GM12878 (cell line): ENCODE measurements at regions not wholly inside any gene's neighbourhood (a gene's known extent, or its start where the extent isn't known, plus 50 kb on each side); places are given as distances from the start of the nearest gene placed in this dataset.

ENCODE experiments used
- ATAC-seq: fragments of 200-7000 bp; cut with Tn5 transposase; 3 replicates; pipeline ENCODE4 v1.9.1; 2020; ENCODE audit warnings: mild to moderate bottlenecking, moderate library complexity
- BruUV-seq: library from RNA; stranded (reverse); fragments of 400-500 nt; replicated peaks from 2 replicates; lab custom pipeline; 2021; lab: Mats Ljungman, UMichigan
- CTCF ChIA-PET: fragments of 300-600 bp; sonication (Branson Sonifier 250); formaldehyde crosslinking; extraction: SDS; loops from one replicate; lab custom pipeline; 2021; ENCODE audit warnings: inconsistent platforms; lab: Yijun Ruan, JAX
- POLR2A ChIA-PET: fragments of 350-600 bp; formaldehyde crosslinking; extraction: SDS; loops from one replicate; lab custom pipeline; 2021; ENCODE audit warnings: inconsistent platforms; lab: Charles Lee
- RAD21 ChIA-PET: fragments of 300-600 bp; sonication (Branson Sonifier 250); formaldehyde crosslinking; loops from one replicate; lab custom pipeline; 2023; ENCODE audit warnings: antibody characterized with exemption; ENCODE audit not compliant: unreplicated experiment; lab: Charles Lee
- SMC1A ChIA-PET: fragments of 300-600 bp; sonication (Branson Sonifier 250); formaldehyde crosslinking; loops from one replicate; lab custom pipeline; 2023; ENCODE audit not compliant: unreplicated experiment, uncharacterized antibody; lab: Charles Lee
- DNase-seq: peaks from one replicate; pipeline ENCODE4 v3.0.0-alpha.2; 2011; ENCODE audit warnings: low read depth, low spot score
- FAIRE-seq: peaks from 3 replicates; lab custom pipeline; 2011; peaks lifted over from hg19 to GRCh38; lab: Jason Lieb, UNC
- H2AFZ ChIP-seq: 2 replicates; pipeline ENCODE4 v1.6.0; 2011; ENCODE audit warnings: low read depth, low read length, control low read depth; ENCODE audit not compliant: control insufficient read depth
- H3K27ac ChIP-seq: 2 replicates; pipeline ENCODE4 v1.5.1; 2011; ENCODE audit warnings: control low read depth; ENCODE audit not compliant: control insufficient read depth, insufficient read depth
- H3K27me3 ChIP-seq, 2 experiments: replicated peaks in 1 of 2; 2 replicates each; pipeline versions ENCODE4 v1.6.0 to v1.6.1; 2011; ENCODE audit warnings: low read length in 1 of 2; ENCODE audit not compliant: control insufficient read depth in 2 of 2, insufficient read depth in 2 of 2
- H3K36me3 ChIP-seq, 2 experiments: 2 replicates each; pipeline ENCODE4 v1.5.1; 2011; ENCODE audit warnings: low read length in 1 of 2; ENCODE audit not compliant: control insufficient read depth in 2 of 2, insufficient read depth in 2 of 2
- H3K4me1 ChIP-seq: 2 replicates; pipeline ENCODE4 v1.6.1; 2011; ENCODE audit warnings: mild to moderate bottlenecking, low read length, moderate library complexity, mixed read lengths; ENCODE audit not compliant: control insufficient read depth, insufficient read depth
- H3K4me2 ChIP-seq: 2 replicates; pipeline ENCODE4 v1.6.0; 2011; ENCODE audit warnings: control low read depth; ENCODE audit not compliant: control insufficient read depth, insufficient read depth
- H3K4me3 ChIP-seq: fragments of 200-600 bp; sonication (generic); 2 replicates; pipeline ENCODE4 v1.5.1; 2016
- H3K79me2 ChIP-seq: 2 replicates; pipeline ENCODE4 v1.6.0; 2011; ENCODE audit warnings: low read length; ENCODE audit not compliant: control insufficient read depth, insufficient read depth
- H3K9ac ChIP-seq: 2 replicates; pipeline ENCODE4 v1.8.0; 2011; ENCODE audit warnings: low read length, control low read depth, mixed read lengths; ENCODE audit not compliant: control insufficient read depth, insufficient read depth
- H3K9me3 ChIP-seq: replicated peaks from 3 replicates; pipeline ENCODE4 v1.5.1; 2011; ENCODE audit warnings: mild to moderate bottlenecking, low read length; ENCODE audit not compliant: control insufficient read depth, insufficient read depth
- H4K20me1 ChIP-seq: 2 replicates; pipeline ENCODE4 v1.6.0; 2011; ENCODE audit not compliant: control insufficient read depth, insufficient read depth
- CHD4 ChIP-seq: fragments of 200-600 bp; sonication (generic); IDR thresholded peaks from 2 replicates; pipeline ENCODE4 v1.6.1; 2016; ENCODE audit warnings: mild to moderate bottlenecking
- KDM1A ChIP-seq: fragments of 200-600 bp; sonication (generic); IDR thresholded peaks from 2 replicates; pipeline ENCODE4 v1.6.1; 2016; ENCODE audit warnings: borderline replicate concordance
- NFXL1 ChIP-seq: fragments of 450-650 bp; IDR thresholded peaks from 2 replicates; pipeline ENCODE4 v1.6.1; 2017; ENCODE audit warnings: antibody characterized with exemption, mild to moderate bottlenecking, borderline replicate concordance
- NR2F1 ChIP-seq: fragments of 450-650 bp; conservative IDR thresholded peaks from 2 replicates; pipeline ENCODE4 v1.6.1; 2017; ENCODE audit warnings: mild to moderate bottlenecking
- RBBP5 ChIP-seq: fragments of 200-600 bp; sonication (generic); conservative IDR thresholded peaks from 2 replicates; pipeline ENCODE4 v1.6.1; 2016
- SRF ChIP-seq, 2 experiments: IDR thresholded peaks; 2 replicates each; pipeline ENCODE4 v1.6.1; 2011; ENCODE audit warnings: low read depth in 2 of 2, low read length in 2 of 2, mild to moderate bottlenecking in 1 of 2, moderate library complexity in 1 of 2
- WRNIP1 ChIP-seq: IDR thresholded peaks from 2 replicates; pipeline ENCODE4 v1.6.1; 2011; ENCODE audit warnings: low read depth, low read length, improper control_type of control experiment, borderline replicate concordance
- ZNF217 ChIP-seq: fragments of 450-650 bp; IDR thresholded peaks from 2 replicates; pipeline ENCODE4 v1.6.1; 2017; ENCODE audit warnings: antibody characterized with exemption, mild to moderate bottlenecking
- ZNF274 ChIP-seq: IDR thresholded peaks from one replicate; pipeline ENCODE4 v1.8.0; 2011; ENCODE audit not compliant: insufficient read length, insufficient read depth
- WGBS: methylation state at CpG from one replicate; pipeline ENCODE4 v1.1.6; 2016; ENCODE audit warnings: low lambda C conversion rate; ENCODE audit not compliant: insufficient replicate concordance, insufficient coverage; ENCODE audit errors: missing lambda C conversion rate; 5-methylcytosine and 5-hydroxymethylcytosine counted together
- in situ Hi-C: fragments of 300-500 bp; cut with MboI; formaldehyde crosslinking; loops from 9 replicates; pipeline ENCODE4 v1.14.3; 2018; ENCODE audit warnings: mixed read lengths
- intact Hi-C: fragments of 100-400 bp; cut with micrococcal nuclease; formaldehyde crosslinking; loops from one replicate; pipeline ENCODE4 v1.14.2; 2022; ENCODE audit not compliant: unreplicated experiment

- DNase-seq: no peak
- TF ChIP-seq NR2F1: no peak
- TF ChIP-seq, all 136 proteins: peak for 0
- BruUV-seq: no TSS peak
- CTCF ChIA-PET: no interaction called here
- intact Hi-C loops (no loop called here), in situ Hi-C loops (no loop called here)
- Histone ChIP-seq H3K9me3 (no peaks in the 10 kb centered on the region; the same call in 2 of the 3 replicates), H3K4me1 (no peaks in the 10 kb centered on the region), H3K27me3 (no peaks in the 10 kb centered on the region; a peak in 1 of 4 replicates), H3K36me3 (no peaks in the 10 kb centered on the region), H2AFZ (no peak overlapping the region), H3K9ac (no peak overlapping the region), H3K4me2 (no peak overlapping the region), H3K4me3 (no peak overlapping the region), H3K27ac (no peak overlapping the region), H3K79me2 (no peaks in the 10 kb centered on the region), H4K20me1 (no peaks in the 10 kb centered on the region)
- POLR2A ChIA-PET: no interaction called here
- 20% methylated on average over 10 of the region's 10 CpGs for WGBS
- FAIRE-seq (no peak), ATAC-seq (no peak)
- SMC1A ChIA-PET: no interaction called here
- RAD21 ChIA-PET: no interaction called here
Measured at GRCh38 chr7:1343551-1343950, 110.9 kb downstream of the UNCX start.

- intact Hi-C loops: no loop called here
- H3K9me3 ChIP-seq: no peaks in the 10 kb centered on the region; the same call in 2 of the 3 replicates
- no peak overlapping the region for H3K27ac ChIP-seq
- no TSS peak for BruUV-seq
- CTCF ChIA-PET: interaction anchor here (1.2 kb wide), 1 partner anchor 230 kb away, joined by 3 read pairs; no protein-coding TSS in a partner anchor
- no peak overlapping the region for H3K4me2 ChIP-seq
- no peak for ATAC-seq
- no peaks in the 10 kb centered on the region for H3K36me3 ChIP-seq
- WGBS: 52% methylated on average over 12 of the region's 12 CpGs
- no peak for TF ChIP-seq SRF (IDR thresholded peaks at IDR 0.05; ENCODE audit: low read depth in 2 of 2, low read length in 2 of 2)
- no peak for TF ChIP-seq RBBP5
- TF ChIP-seq ZNF217: no peak
- no peak for TF ChIP-seq NFXL1
- TF ChIP-seq CHD4: no peak
- no peak for TF ChIP-seq ZNF274
- TF ChIP-seq WRNIP1: no peak
- TF ChIP-seq KDM1A: no peak
- no peak overlapping the region for H3K9ac ChIP-seq
- no peak overlapping the region for H2AFZ ChIP-seq
- no peak for DNase-seq
- H3K79me2 ChIP-seq: no peaks in the 10 kb centered on the region
- POLR2A ChIA-PET: no interaction called here
- SMC1A ChIA-PET: no interaction called here
- no peaks in the 10 kb centered on the region for H3K4me1 ChIP-seq
- RAD21 ChIA-PET: no interaction called here
- H3K4me3 ChIP-seq: no peak overlapping the region
- H4K20me1 ChIP-seq: no peaks in the 10 kb centered on the region
- FAIRE-seq: no peak
- H3K27me3 ChIP-seq: no peaks in the 10 kb centered on the region; a peak in 2 of 4 replicates
- in situ Hi-C loops: no loop called here
Measured at GRCh38 chr7:1344421-1344820, 111.7 kb downstream of the UNCX start.
